ENCODE measurements at regions not wholly inside any gene's neighbourhood (a gene's known extent, or its start where the extent isn't known, plus 50 kb on each side); places are given as distances from the start of the nearest gene placed in this dataset.

- TF ChIP-seq, protein P1, sequence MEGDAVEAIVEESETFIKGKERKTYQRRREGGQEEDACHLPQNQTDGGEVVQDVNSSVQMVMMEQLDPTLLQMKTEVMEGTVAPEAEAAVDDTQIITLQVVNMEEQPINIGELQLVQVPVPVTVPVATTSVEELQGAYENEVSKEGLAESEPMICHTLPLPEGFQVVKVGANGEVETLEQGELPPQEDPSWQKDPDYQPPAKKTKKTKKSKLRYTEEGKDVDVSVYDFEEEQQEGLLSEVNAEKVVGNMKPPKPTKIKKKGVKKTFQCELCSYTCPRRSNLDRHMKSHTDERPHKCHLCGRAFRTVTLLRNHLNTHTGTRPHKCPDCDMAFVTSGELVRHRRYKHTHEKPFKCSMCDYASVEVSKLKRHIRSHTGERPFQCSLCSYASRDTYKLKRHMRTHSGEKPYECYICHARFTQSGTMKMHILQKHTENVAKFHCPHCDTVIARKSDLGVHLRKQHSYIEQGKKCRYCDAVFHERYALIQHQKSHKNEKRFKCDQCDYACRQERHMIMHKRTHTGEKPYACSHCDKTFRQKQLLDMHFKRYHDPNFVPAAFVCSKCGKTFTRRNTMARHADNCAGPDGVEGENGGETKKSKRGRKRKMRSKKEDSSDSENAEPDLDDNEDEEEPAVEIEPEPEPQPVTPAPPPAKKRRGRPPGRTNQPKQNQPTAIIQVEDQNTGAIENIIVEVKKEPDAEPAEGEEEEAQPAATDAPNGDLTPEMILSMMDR (IDR thresholded peaks at IDR 0.05), result no peak
- TF ChIP-seq POLR2A (IDR thresholded peaks at IDR 0.05), result no peak
Observed at GRCh38 chr9:31674264-31674663, 710.2 kb upstream of the ACO1 start.

All from ovary (tissue), 3 donors.